ENCODE measurements at regions not wholly inside any gene's neighbourhood (a gene's known extent, or its start where the extent isn't known, plus 50 kb on each side); places are given as distances from the start of the nearest gene placed in this dataset.
A peak's percentile ranks its signal among the peaks of the same experiment; 100 is the strongest.
"Not testable (repeated sequence)": the region's sequence is repeated elsewhere in the genome, so short reads cannot be mapped to it uniquely, and the experiment has no call there.

DNA sequence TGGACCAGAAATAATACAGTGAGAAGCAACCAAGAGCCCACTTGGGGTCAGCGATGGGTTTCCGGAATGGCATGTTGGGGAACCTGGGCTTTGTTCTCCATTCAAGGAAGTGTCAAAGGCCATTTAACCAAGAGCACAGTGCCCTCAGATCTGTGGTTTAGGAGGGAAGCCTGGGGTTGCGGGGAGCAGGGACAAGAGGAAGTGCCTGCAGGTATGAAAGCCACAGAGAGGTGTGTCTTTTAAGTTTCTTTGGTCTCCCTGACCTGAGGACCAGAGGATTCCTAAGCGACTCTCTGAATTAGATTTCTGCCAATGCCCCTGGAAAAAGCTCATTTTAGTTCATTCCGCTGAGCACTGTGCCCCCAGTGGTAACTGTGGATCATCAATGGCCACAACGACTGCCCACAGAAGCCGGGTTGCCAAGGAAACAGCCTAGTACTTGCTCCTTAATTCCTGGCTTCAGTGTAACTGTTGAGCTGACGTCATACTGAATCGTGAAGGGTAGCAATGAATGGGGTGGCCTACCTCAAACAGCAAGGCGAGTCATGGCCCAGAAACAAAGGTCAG, 107.3 kb upstream of the SPIN1 start:
- peak in 1 of 5 experiments; percentile 15 for DNase-seq

DNA sequence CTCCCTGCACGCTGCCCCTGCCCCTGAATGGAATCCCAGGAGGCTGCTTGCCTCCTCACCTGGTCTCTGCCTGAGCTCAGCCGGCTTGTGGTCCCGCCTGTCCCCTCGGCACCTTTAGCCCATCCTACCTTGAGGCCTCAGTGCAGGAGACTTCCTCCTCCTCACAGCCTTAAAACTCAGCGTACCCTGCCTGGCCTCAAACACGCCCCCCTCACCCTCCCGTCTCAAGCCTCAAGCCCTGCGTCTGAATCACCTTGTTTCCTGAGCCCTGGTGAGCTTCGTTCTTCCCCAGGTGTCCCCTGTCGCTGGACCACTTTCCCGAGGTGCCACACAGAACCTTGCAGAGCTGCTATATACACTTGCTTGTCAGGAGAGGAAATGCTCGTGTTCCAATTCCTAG, 110.2 kb upstream of the SPIN1 start:
- DNase-seq: no peak

DNA sequence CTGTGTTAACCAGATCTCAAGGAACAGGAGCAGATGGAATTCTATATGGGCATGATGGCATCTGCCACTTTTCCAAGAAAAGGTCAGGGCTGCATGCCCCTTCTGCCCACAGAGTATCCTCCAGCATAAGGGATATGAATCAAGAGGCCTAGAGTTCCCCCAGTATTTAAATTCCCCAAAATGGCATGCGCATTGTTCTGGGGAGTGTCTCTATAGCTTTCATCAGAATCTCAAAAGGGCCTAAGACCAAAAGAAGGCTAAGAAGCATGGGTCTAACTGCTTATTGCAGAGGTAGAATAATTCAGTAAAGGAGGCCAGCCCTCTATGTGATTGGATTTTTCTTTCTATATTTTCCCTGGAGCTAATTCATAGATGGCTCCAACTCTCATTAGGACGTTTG, 114.2 kb upstream of the SPIN1 start:
- DNase-seq: no peak

DNA sequence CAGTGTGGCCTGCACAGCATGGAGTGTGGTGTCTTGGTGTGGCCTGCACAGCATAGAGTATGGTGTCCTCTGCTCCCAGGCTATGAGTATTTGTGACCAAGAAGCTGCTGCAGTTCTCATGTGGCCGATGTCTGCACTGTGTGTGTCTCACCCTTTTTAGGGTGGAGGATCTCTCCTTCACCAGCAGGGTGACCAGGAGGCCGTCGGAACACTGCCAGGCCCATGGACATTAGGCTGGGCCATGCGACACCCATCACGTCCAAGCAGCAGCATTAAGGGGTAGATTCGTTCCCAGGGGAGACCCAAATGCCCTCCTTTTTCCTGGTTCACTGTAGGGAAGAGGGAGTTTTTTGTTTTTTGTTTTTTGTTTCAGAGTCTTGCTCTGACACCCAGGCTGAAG, 115.3 kb upstream of the SPIN1 start:
- DNase-seq: no peak

DNA sequence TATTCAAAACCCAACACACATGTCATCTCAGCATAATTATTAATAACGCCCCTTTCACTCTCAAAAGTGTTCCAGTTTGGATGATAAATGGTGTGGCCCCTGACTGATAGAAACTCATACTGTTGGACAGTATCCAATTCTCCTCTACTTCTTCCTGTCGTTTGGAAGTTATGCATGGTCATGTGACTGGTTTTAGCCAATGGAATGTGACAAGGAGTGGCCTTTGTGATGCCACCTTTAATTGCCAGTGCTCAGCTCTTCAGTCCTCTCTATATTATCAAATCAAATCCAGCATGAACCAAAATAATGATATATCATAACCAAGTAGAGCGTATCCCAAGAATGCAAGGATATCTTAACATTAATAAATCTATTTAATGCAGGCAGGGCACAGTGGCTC, 117.8 kb upstream of the SPIN1 start:
- no peak for DNase-seq

DNA sequence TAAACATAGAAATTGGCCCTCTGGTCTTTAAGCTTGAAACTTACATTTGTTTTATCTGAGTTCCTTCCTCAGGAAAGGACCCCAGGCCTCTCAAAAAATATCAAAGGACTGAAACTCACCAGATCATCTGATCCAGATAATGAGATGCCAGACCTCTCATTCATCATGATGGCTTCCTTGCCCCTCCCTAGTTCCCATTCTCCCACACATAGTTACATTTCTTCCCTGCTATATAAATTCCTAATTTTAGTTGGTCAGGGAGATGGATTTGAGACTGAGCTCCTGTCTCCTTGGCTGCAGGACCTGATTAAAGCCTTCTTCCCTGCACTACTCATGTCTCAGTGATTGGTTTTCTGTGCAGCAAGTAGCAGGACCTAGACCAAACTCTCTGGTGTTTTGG, 119.4 kb upstream of the SPIN1 start:
- DNase-seq: no peak

DNA sequence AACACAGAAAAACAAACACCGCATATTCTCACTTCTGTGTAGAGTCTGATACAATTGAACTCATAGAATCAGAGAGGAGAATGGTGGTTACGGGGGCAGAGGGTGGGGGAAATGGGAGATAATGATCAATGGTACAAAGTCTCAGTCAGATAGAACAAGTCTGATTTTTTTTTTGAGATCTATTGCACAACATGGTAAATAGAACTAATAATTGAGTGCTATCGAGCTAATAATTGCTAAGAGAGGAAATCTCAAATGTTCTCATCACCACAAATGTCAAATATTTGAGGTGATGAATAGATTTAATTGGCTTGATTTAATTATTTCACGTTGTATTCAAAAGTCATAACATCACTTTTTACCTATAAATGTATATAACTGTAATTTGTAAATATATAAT, 121.0 kb upstream of the SPIN1 start:
- no peak for DNase-seq

DNA sequence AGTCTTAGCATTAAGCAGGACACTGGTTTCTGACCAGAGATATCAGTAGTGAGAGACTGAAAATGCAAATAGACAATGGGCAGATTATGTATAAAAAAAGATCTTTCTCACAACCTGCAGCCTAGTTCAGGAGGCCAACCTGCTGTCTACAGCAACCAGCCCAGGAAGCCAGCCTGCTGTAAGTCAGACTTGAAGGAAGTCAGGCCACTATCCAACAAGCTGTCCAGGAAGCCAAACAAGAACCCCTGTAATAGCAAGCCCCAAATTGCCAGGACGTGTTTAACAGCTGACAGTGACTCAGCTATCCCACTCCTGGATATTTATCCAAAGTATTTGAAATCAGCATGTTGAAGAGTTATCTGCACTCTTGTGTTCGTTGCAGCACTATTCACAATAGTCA, 121.8 kb upstream of the SPIN1 start:
- DNase-seq: no peak

DNA sequence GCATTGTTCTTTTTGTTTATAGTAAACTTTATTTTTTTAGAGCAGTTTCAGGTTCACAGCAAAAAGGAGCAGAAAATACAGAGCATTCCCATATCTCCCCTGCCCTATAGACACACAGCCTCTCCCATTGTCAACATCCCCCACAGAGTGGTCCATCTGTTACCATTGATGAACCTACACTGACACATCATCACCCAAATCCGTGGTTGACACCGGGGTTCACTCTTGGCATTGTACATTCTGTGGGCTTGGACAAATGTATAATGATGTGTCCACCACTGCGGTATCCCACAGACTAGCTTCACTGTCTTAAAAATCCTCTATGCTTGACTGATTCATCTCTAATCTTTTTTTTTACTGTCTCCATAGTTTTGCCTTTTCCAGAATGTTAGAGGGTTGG, 120.7 kb upstream of the SPATA31C2 start:
- no peak for DNase-seq

DNA sequence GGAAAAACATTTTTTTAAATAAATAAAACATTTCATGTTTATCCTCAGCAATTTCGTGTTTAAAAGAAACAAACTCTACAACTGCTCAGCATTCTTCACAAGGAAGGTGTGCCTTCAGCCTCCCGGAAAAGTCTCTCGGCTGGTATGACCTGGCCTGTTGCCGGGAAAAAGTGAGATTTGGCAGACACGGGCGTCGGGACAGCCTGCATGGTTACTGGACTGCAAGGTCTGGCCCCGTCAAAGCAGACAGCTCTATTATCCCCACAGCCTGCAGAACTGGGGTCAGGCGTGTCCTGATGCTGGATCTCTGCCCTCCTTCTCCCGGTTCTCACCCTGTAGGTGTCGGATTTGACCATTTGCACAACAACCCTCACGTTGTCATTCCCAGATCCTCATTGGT, 120.3 kb upstream of the SPATA31C2 start:
- no peak for DNase-seq

DNA sequence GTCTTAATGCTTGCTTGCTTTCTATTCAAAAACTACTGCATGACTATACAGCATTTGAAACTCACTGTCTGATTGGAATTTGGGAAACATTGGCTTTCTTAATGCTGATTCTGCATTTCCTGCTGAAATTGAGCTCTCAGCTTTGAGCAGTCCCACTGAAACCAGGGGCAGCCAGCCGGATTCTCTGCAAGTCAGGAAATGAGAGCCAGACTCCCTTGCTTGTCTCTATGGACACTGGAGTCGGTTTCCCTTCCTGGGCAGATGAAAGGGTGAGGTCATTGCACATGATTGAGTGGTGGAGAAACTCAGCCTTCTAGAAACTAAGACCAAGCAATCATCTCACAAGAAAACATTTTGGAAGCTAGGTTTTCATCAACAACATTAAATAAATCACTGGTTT, 119.7 kb upstream of the SPATA31C2 start:
- no peak for DNase-seq

DNA sequence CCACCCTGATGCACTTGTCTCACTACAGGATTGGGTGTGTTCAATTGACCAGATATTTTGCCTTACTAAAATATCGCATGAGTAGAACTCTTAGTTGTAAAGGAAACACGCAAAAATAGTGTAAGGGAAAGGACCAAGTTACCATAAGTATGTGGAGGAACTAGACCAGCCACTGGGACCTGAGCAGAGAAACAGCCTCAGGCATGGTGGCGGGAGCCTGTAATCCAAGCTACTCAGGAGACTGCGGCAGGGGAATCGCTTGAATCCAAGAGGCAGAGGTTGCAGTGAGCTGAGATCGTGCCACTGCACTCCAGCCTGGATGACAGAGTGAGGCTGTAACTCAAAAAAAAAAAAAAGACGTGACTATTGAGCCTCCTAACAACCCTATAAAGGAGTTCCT, 117.9 kb upstream of the SPATA31C2 start:
- no peak for DNase-seq

DNA sequence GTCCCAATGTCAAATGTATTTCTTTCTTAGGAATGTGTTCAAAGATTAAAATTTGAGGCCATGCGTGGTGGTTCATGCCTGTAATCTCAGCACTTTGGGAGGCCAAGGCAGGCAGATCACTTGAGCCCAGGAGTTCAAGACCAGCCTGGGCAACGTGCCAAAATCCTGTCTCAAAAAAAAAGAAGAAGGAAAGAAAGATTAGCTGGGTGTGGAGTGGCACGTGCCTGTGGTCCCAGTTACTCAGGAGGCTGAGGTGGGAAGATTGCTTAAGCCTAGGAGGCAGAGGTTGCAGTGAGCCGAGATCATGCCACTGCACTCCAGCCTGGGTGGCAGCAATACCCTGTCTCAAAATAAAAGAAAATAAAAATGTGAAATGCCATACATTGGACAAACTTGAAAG, 117.5 kb upstream of the SPATA31C2 start:
- DNase-seq: not testable (repeated sequence)

DNA sequence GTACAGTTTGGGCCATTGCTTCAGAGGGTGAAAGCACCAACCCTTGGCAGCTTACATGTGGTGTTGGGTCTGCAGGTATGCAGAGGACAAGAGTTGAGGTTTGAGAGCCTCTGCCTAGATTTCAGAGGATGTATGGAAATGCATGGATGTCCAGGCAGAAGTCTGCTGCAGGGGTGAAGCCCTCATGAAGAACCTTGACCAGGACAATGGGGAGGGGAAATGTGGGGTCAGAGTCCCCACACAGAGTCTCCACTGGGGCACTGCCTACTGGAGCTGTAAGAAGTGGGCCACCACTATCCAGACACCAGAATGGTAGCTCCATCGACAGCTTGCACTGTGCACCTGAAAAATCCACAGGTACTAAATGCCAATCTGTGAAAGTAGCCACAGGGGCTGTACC, 113.6 kb upstream of the SPATA31C2 start:
- DNase-seq: no peak

DNA sequence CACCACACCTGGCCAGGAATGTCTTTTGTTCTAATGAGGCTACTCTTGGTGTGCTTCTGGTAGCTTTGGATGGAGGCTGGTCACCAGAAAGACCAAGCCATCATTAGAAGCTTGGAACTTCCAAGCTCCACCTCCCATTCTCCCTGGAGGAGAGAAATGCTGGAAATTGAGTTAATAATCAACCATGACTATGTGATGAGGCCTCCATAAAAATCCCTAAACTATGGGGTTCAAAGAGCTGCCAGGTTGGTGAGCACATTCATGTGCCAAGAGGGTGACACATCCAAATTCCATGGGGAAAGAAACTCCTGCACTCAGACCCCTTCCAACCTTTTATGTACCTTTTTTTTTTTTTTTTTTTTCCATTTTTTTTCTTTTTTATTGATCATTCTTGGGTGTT, 105.5 kb upstream of the SPATA31C2 start:
- no peak for DNase-seq

DNA sequence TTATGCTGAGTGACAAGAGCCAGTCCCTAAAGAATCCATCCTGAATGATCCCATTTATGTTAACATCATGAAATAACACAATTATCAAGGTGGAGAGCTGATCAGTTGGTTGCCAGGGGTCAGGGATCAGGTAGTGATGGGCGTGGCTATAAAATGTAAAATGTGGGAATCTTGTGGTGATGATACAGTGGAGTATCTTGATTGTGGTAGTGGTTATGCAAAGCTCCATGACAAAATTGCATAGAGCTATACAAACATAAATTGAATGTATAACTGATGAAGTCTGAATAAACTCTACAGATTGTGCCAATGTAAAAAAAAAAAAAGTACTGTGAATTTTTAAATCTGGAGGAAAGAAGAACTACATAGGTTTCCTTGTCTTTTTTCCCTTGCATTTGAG, 104.6 kb upstream of the SPATA31C2 start:
- no peak for DNase-seq

DNA sequence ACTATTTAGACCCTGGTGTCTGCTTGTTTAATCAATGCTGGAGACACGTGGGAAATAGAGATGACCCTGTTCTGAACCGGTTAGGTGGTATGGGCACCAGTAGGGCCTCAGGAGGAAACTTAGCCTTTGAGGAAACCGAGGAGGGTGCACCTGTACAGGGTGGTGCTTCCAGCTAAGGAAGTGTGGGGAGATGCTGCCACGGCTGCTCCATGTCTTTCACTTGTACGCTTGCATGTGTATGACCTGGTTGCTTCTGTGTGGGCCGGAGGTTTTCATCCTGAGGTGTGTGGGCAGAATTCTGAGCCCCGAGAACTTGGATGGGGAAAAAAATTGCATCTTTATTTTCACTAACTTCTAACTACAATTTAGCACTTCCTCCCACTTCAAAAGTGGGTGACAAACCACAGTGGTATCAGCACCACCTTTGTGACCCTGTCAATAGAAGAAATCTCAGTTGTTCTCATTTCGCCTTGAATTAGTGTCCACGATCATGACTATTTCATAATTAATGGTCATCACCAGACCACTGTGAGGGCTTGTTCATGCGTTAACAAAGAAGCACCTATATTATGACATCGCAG, 99.8 kb upstream of the SPATA31C2 start:
- peak in 2 of 5 experiments; percentile 3 to 7 for DNase-seq

DNA sequence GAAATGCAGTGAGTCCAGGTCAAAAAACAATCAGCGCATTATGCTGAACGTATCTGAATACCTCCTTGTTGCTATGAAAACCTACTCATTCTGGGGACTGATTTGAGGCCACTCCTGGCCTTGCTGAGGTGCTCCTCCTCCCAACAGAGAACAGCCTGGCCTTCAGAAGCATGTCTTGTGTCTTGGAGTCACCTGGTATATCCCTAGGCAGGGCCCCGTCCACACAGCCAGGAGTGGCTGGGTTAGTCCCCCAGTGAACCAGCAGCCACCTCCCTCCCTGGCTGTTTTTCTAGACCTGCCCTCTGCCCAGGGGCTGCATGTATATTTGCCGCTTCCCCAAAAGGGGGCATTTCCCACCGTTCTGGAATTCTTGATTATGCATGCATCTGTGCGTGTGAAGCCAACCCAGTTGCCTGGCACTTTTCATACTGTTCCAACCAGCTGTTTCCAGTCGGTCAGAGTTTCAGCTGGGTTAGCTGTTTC, 99.2 kb upstream of the SPATA31C2 start:
- no peak for DNase-seq

DNA sequence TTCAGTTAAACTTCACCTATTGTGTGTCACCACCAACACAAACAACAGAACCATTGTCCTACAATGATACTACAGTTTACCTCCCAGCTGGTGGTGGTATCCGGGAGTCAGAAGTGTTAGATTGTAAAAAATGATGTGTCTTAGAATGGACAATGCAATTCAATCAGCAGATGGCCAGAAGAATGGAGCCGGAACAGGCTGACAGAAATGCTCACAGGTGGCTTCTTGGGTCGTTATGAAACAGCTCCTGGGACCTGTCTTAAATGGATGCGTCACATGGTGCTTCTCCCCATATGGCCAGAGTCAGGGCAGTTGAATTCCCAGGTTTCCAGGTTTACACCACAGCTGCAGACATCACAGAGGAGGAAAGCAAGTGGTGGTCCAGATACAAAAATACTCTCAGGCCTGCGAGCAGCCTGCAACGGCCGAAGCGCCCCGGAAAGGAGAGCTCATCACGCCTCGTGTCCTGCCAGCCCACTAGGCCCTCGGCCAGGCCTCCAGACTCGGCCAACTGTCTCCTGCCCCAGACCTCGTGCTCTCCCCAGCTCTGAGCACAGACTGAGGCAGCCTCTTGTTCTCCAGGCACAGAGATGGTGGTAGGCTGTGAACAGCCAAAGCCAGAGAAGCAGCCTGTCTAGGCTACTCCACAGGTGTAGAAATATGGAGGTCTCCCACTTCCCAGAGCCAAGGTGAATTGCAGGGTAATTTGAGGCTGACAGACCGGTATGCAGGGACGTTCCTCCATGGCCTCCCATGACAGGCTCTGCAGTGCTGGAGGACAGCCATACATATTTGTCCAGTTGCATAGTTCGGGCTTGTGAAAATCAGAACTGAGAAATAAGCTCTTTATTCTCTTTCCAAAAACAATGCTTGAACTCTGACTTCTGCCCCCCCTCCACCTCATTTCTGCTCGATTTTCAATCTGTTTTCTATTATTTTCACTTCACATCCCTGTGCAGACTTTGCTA, 98.5 kb upstream of the SPATA31C2 start:
- no peak for DNase-seq

DNA sequence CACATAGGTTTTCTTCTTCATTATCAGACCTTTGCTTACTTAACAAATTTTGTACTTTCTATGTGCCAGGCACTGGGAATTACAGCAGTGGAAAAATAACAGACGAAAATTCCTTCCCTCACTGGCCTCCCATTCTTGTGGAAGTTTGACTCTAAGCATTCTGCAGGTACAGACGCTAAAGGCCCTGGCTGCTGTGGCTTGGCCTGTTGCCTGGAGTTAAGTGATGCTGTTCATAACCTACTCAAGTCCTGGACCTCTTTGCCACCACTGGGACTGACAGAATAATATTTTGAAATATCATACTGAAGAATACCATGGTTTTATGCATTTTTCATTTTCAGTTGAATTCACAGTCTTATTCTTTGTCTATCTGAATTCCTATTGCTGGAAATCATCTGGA, 97.3 kb upstream of the SPATA31C2 start:
- DNase-seq: no peak

DNA sequence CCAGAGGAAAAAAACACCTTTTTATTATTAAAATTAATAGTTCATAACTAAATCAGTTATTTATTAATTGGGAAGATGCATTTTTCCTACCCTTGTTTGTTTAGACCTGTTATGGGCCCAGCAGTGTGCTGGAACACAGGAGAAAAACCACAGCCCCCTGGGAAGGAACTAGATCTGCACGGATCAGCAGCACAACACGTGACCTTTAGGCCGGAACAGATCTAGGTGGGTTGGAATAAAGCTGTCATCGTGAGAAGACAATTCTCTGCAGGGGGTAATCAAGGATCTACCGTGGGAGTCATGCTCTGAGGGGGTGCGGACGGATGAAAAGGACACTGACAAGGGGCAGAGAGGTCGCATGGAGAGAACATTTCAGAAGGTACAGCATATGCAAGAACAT, 95.8 kb upstream of the SPATA31C2 start:
- no peak for DNase-seq

DNA sequence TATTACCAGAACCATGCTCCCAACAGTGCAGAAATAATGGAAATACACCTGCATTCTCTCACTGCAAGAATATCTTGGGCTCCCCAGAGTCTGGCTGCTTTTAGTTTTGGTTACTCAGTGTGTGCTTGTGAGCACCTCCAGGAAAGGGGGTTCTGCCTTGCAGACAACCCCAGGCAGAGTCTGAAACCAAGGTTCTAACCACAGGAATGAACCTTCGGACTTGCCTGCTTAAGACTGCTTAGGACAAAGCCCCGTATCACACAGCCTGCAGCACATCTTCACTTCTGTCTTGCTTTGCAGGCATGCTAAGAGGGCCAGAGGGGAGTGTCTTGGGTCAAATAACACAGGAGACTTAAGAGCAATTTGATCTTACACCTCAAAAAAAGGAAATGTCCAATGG, 94.8 kb upstream of the SPATA31C2 start:
- no peak for DNase-seq

DNA sequence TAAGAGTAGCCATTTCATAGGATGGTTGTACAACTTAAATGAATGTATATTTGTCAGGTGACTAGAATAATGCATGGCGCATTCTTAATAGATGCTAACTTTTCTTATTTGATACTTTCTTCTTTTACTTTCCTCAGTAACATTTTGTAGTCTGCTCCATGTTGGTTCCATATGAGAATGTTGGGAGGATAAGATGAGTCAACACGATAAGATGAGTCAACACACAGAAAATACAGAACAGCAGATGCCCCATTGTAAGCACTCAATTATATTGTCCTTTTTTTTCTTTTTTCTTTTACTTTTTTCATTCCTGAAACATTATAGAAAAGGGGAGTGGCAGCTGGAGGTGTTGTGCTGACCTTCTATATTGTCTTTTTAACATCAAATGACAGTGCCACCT, 92.3 kb upstream of the SPATA31C2 start:
- no peak for DNase-seq

DNA sequence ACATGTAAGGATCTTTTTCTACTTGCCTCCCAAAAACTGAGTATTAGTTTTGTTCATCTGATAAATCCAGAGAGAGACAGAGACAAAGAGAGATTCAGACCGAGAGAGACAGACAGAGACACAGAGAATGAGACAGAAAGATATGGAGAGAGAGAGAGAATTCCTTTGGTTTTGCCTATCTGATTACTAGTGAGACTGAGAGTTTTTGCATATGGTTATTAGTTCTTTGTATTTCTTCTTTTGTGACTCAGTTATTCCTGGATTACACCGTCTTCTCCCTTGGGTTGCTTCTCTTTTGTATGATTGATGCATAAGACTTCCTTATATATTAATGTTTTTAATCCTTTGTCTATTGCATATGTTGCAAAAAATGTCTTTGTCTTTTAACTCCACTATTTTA, 91.2 kb upstream of the SPATA31C2 start:
- DNase-seq: no peak

All from T-helper 2 cell (primary cell).